SK-N-SH (cell line): ENCODE measurements at regions not wholly inside any gene's neighbourhood (a gene's known extent, or its start where the extent isn't known, plus 50 kb on each side); places are given as distances from the start of the nearest gene placed in this dataset.

ENCODE experiments used
- EP300 ChIP-seq, 2 experiments: IDR thresholded peaks; 2 replicates each; pipeline versions ENCODE4 v1.4.0 to v1.6.1; 2012; ENCODE audit warnings: borderline replicate concordance in 1 of 2, low read depth in 1 of 2, low read length in 1 of 2
- EZH2phosphoT487 ChIP-seq: fragments of 200-600 bp; sonication (generic); IDR thresholded peaks from 2 replicates; pipeline ENCODE4 v1.6.1; 2017; ENCODE audit warnings: low read depth, mixed run types, mild to moderate bottlenecking, antibody characterized with exemption, moderate library complexity, borderline replicate concordance
- GABPA ChIP-seq: IDR thresholded peaks from 2 replicates; pipeline ENCODE4 v1.4.0; 2012; ENCODE audit warnings: low read depth, mild to moderate bottlenecking
- JUND ChIP-seq: IDR thresholded peaks from 2 replicates; pipeline ENCODE4 v1.4.0; 2012
- PBX3 ChIP-seq: IDR thresholded peaks from 2 replicates; pipeline ENCODE4; 2012
- POLR2AphosphoS5 ChIP-seq: IDR thresholded peaks from 2 replicates; pipeline ENCODE4 v1.6.1; 2012; ENCODE audit warnings: low read depth, low read length
- REST ChIP-seq: IDR thresholded peaks from 2 replicates; pipeline ENCODE4 v1.6.1; 2012; ENCODE audit warnings: mild to moderate bottlenecking, low read depth, low read length, moderate library complexity
- RFX5 ChIP-seq: IDR thresholded peaks from 2 replicates; pipeline ENCODE4 v1.6.1; 2012; ENCODE audit warnings: mild to moderate bottlenecking, improper control_type of control experiment, low read length
- SIN3A ChIP-seq: IDR thresholded peaks from 2 replicates; pipeline ENCODE4 v1.6.1; 2012; ENCODE audit warnings: low read depth, mild to moderate bottlenecking, low read length, moderate library complexity, borderline replicate concordance
- TEAD4 ChIP-seq: IDR thresholded peaks from 2 replicates; pipeline ENCODE4 v1.4.0; 2012; ENCODE audit warnings: mild to moderate bottlenecking, borderline replicate concordance; ENCODE audit not compliant: insufficient read depth
- USF1 ChIP-seq: IDR thresholded peaks from 2 replicates; pipeline ENCODE4 v1.4.0; 2012; ENCODE audit warnings: low read depth, borderline replicate concordance
- ZBTB33 ChIP-seq: IDR thresholded peaks from 2 replicates; pipeline ENCODE4 v1.4.0; 2012; ENCODE audit warnings: low read depth, borderline replicate concordance
- TF ChIP-seq, protein P1 (sequence below): fragments of 200-600 bp; sonication (generic); IDR thresholded peaks from 2 replicates; pipeline ENCODE4 v1.6.1; 2017; ENCODE audit warnings: antibody characterized with exemption, mild to moderate bottlenecking, moderate library complexity
- TF ChIP-seq, protein P2 (sequence below): IDR thresholded peaks from 2 replicates; pipeline ENCODE4 v1.4.0; 2012; ENCODE audit warnings: low read depth

DNA sequence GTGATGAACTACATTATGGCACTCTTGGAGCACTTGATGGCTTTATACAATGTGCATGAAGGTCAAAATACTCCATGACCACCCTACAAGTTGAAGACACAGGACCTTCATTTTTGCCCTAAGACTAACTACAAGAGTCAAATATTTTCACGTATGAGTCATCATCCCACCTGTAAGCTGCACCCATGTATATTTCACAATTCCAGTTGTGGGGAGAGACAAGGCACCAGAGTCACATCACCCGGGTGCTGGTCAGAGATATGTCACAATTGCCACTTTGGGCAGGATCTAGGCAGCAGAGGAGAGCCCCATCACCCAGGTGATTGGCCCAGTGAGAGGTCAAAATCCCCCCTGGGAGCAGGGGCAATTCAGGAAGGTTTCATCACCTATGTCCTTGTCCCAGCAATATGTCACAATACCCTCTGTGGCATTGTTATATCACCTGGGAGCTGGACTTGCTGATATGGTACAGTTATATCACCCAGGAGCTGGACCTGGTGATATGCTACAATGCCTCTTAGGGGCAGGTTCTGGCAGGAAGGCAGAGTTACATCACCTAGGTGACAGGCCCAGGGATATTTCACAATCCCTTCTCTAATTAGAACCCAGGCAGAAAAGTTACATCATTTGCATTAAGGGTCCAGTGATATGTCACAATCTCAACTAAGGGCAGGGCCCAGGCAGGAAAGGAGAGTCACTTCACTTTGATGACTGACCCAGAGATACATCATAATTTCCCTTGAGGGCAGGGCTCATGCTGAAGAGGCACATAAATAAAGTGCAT, 1839.2 kb downstream of the TP53TG3F start:
- TF ChIP-seq SIN3A (no peak), TEAD4 (no peak), EZH2phosphoT487 (no peak), JUND (no peak), GABPA (no peak), REST (no peak), EP300 (IDR thresholded peaks at IDR 0.05; ENCODE audit: borderline replicate concordance in 1 of 2, low read depth in 1 of 2, low read length in 1 of 2) (no peak), ZBTB33 (no peak), POLR2AphosphoS5 (no peak), USF1 (no peak), RFX5 (no peak), PBX3 (no peak)
- TF ChIP-seq, protein P1, sequence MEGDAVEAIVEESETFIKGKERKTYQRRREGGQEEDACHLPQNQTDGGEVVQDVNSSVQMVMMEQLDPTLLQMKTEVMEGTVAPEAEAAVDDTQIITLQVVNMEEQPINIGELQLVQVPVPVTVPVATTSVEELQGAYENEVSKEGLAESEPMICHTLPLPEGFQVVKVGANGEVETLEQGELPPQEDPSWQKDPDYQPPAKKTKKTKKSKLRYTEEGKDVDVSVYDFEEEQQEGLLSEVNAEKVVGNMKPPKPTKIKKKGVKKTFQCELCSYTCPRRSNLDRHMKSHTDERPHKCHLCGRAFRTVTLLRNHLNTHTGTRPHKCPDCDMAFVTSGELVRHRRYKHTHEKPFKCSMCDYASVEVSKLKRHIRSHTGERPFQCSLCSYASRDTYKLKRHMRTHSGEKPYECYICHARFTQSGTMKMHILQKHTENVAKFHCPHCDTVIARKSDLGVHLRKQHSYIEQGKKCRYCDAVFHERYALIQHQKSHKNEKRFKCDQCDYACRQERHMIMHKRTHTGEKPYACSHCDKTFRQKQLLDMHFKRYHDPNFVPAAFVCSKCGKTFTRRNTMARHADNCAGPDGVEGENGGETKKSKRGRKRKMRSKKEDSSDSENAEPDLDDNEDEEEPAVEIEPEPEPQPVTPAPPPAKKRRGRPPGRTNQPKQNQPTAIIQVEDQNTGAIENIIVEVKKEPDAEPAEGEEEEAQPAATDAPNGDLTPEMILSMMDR: no peak
- TF ChIP-seq, protein P2, sequence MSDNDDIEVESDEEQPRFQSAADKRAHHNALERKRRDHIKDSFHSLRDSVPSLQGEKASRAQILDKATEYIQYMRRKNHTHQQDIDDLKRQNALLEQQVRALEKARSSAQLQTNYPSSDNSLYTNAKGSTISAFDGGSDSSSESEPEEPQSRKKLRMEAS: no peak
